GM23338 (cell line): ENCODE measurements at regions not wholly inside any gene's neighbourhood (a gene's known extent, or its start where the extent isn't known, plus 50 kb on each side); places are given as distances from the start of the nearest gene placed in this dataset.

Source experiments
- ATAC-seq: fragments of 200-7000 bp; cut with Tn5 transposase; 3 replicates; pipeline ENCODE4 v1.9.1; 2020
- DNase-seq: peaks from one replicate; pipeline ENCODE4 v3.0.0-alpha.2; 2015; ENCODE audit warnings: low spot score
- H2AFZ ChIP-seq: fragments of 200-600 bp; sonication (generic); 2 replicates; pipeline ENCODE4 v1.8.0; 2016; ENCODE audit warnings: antibody characterized with exemption, mild to moderate bottlenecking, moderate library complexity
- H3F3A ChIP-seq: fragments of 200-600 bp; sonication (generic); replicated peaks from 2 replicates; pipeline ENCODE4 v1.8.0; 2017; ENCODE audit warnings: antibody characterized with exemption, mixed run types, low read depth
- H3K27ac ChIP-seq: fragments of 200-600 bp; sonication (generic); 2 replicates; pipeline ENCODE4 v1.6.1; 2016; ENCODE audit warnings: low read depth
- H3K27me3 ChIP-seq: fragments of 200-600 bp; sonication (generic); 2 replicates; pipeline ENCODE4 v1.8.0; 2016; ENCODE audit warnings: mild to moderate bottlenecking, mixed run types, moderate library complexity; ENCODE audit not compliant: insufficient read depth
- H3K36me3 ChIP-seq: fragments of 200-600 bp; sonication (generic); 2 replicates; pipeline ENCODE4 v1.8.0; 2016; ENCODE audit warnings: mild to moderate bottlenecking; ENCODE audit not compliant: insufficient read depth
- H3K4me1 ChIP-seq: fragments of 200-600 bp; sonication (generic); 2 replicates; pipeline ENCODE4 v1.8.0; 2016; ENCODE audit warnings: mild to moderate bottlenecking, moderate library complexity; ENCODE audit not compliant: insufficient read depth
- H3K4me2 ChIP-seq: fragments of 200-600 bp; sonication (generic); 2 replicates; pipeline ENCODE4 v1.7.1; 2017; ENCODE audit warnings: mixed run types
- H3K4me3 ChIP-seq: fragments of 200-600 bp; sonication (generic); 2 replicates; pipeline ENCODE4 v1.6.1; 2016; ENCODE audit warnings: mixed run types
- H3K79me2 ChIP-seq: fragments of 200-600 bp; sonication (generic); replicated peaks from 2 replicates; pipeline ENCODE4 v1.8.0; 2017; ENCODE audit warnings: mild to moderate bottlenecking; ENCODE audit not compliant: insufficient read depth
- H3K9me2 ChIP-seq: fragments of 200-600 bp; sonication (generic); 2 replicates; pipeline ENCODE4 v1.8.0; 2017; ENCODE audit not compliant: insufficient read depth
- H4K20me1 ChIP-seq: fragments of 200-600 bp; sonication (generic); replicated peaks from 2 replicates; pipeline ENCODE4 v1.8.0; 2017; ENCODE audit warnings: mild to moderate bottlenecking; ENCODE audit not compliant: insufficient read depth
- H3K27ac Mint-ChIP-seq: 2 replicates; pipeline ENCODE4 v1.8.0; 2020; ENCODE audit warnings: inconsistent platforms, mild to moderate bottlenecking, moderate library complexity, mixed read lengths
- H3K27me3 Mint-ChIP-seq: 3 replicates; pipeline ENCODE4 v1.8.0; 2022; ENCODE audit warnings: low read depth, mild to moderate bottlenecking, moderate library complexity, mixed read lengths, inconsistent platforms; ENCODE audit not compliant: insufficient read depth, poor library complexity
- H3K36me3 Mint-ChIP-seq: 3 replicates; pipeline ENCODE4 v1.8.0; 2021; ENCODE audit warnings: low read depth, mild to moderate bottlenecking, inconsistent platforms, moderate library complexity, mixed read lengths
- H3K4me1 Mint-ChIP-seq: 3 replicates; pipeline ENCODE4 v1.8.0; 2020; ENCODE audit warnings: mild to moderate bottlenecking, inconsistent platforms, mixed read lengths
- H3K4me3 Mint-ChIP-seq: 3 replicates; pipeline ENCODE4 v1.8.0; 2021; ENCODE audit warnings: moderate library complexity, mild to moderate bottlenecking, inconsistent platforms, mixed read lengths
- H3K9me3 Mint-ChIP-seq: 3 replicates; pipeline ENCODE4 v1.8.0; 2020; ENCODE audit warnings: moderate library complexity, mild to moderate bottlenecking, inconsistent platforms, mixed read lengths
- CREB1 ChIP-seq: fragments of 250-450 bp; sonication (Bioruptor Pico); IDR thresholded peaks from 2 replicates; pipeline ENCODE4 v1.5.0; 2020; ENCODE audit warnings: low read depth, mild to moderate bottlenecking, moderate library complexity
- EZH2phosphoT487 ChIP-seq: fragments of 200-600 bp; sonication (generic); IDR thresholded peaks from one replicate; pipeline ENCODE4 v1.8.1; 2018; ENCODE audit warnings: antibody characterized with exemption; ENCODE audit not compliant: unreplicated experiment
- NANOG ChIP-seq: IDR thresholded peaks from 2 replicates; pipeline ENCODE4 v1.6.1; 2016; ENCODE audit warnings: antibody characterized with exemption, borderline replicate concordance
- POLR2AphosphoS5 ChIP-seq: IDR thresholded peaks from 2 replicates; pipeline ENCODE4 v1.6.1; 2016; ENCODE audit warnings: antibody characterized with exemption, low read depth
- STAT1 ChIP-seq: IDR thresholded peaks from one replicate; pipeline ENCODE4 v1.6.1; 2016; ENCODE audit warnings: antibody characterized with exemption; ENCODE audit not compliant: unreplicated experiment
- TF ChIP-seq, protein P1 (sequence below): IDR thresholded peaks from 2 replicates; pipeline ENCODE4 v1.6.1; 2016; ENCODE audit warnings: antibody characterized with exemption
- TF ChIP-seq, protein P2 (sequence below): fragments of 250-450 bp; sonication (Bioruptor Pico); IDR thresholded peaks from 2 replicates; pipeline ENCODE4 v1.5.0; 2020; ENCODE audit warnings: mild to moderate bottlenecking, moderate library complexity

DNA sequence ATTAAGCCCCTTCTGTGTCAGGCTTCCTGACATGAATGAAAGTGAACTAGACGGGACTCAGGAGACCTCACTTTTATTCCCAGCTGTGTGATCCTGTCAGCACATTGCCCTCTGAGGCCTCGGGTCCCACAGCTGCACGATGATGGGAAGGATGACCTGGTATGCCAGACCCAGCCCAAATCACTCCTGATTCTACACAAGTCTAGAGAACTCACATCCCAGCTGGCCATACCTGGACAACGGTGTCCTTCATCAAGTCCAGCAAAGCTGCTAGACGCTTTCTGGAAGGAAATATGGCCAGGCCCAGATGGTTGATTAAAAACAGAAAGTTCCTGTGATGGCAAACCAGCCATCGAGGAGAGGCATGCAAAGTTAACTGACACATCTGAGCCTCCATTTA is 118.0 kb upstream of the FSTL4 start:
- no peaks in the 10 kb centered on the region for H3K27me3 ChIP-seq
- H3K4me2 ChIP-seq = no peak overlapping the region
- Mint-ChIP-seq H3K36me3 (no peaks in the 10 kb centered on the region), H3K9me3 (peaks cover 12% of the 10 kb centered on the region), H3K27me3 (peaks cover 2% of the 10 kb centered on the region), H3K4me1 (no peaks in the 10 kb centered on the region), H3K4me3 (no peak overlapping the region), H3K27ac (no peak overlapping the region)
- no peak overlapping the region for H3K27ac ChIP-seq
- no peaks in the 10 kb centered on the region for H3K79me2 ChIP-seq
- no peaks in the 10 kb centered on the region for H3F3A ChIP-seq
- DNase-seq (no peak), ATAC-seq (no peak)
- H4K20me1 ChIP-seq = no peaks in the 10 kb centered on the region
- no peaks in the 10 kb centered on the region for H3K4me1 ChIP-seq
- peaks cover 14% of the 10 kb centered on the region for H3K9me2 ChIP-seq
- no peak overlapping the region for H3K4me3 ChIP-seq
- H3K36me3 ChIP-seq = no peaks in the 10 kb centered on the region
- TF ChIP-seq EZH2phosphoT487 = no peak
- no peak overlapping the region for H2AFZ ChIP-seq

DNA sequence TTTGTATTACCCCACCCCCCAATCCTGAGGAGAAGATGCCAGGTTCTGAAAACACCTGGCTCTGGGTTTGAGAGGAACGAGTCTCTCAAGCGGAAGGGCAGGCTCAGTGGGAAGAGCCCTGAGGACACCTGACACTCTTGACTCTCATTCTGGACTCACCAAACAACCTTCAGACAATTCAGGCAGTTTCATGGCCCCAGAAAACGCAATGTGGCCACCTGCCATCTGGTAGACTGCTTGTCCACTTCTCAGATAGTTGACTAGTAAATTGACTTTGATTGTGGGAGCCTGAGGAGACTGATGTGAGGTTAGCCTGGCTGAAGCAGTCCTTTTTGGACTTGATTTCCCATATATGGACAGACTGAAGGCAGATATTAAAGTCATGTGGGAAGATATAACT is 117.5 kb upstream of the FSTL4 start:
- Histone ChIP-seq H4K20me1 (no peaks in the 10 kb centered on the region), H3K4me1 (no peaks in the 10 kb centered on the region), H3F3A (no peaks in the 10 kb centered on the region), H3K27me3 (no peaks in the 10 kb centered on the region), H3K27ac (no peak overlapping the region), H3K79me2 (no peaks in the 10 kb centered on the region), H3K4me2 (no peak overlapping the region), H3K4me3 (no peak overlapping the region), H3K9me2 (peaks cover 17% of the 10 kb centered on the region), H3K36me3 (no peaks in the 10 kb centered on the region), H2AFZ (no peak overlapping the region)
- no peak overlapping the region for H3K4me3 Mint-ChIP-seq
- TF ChIP-seq POLR2AphosphoS5 = no peak
- no peak overlapping the region for H3K27ac Mint-ChIP-seq
- DNase-seq = no peak
- peaks cover 2% of the 10 kb centered on the region for H3K27me3 Mint-ChIP-seq
- no peaks in the 10 kb centered on the region for H3K4me1 Mint-ChIP-seq
- peaks cover 12% of the 10 kb centered on the region for H3K9me3 Mint-ChIP-seq
- H3K36me3 Mint-ChIP-seq = no peaks in the 10 kb centered on the region
- no peak for ATAC-seq

DNA sequence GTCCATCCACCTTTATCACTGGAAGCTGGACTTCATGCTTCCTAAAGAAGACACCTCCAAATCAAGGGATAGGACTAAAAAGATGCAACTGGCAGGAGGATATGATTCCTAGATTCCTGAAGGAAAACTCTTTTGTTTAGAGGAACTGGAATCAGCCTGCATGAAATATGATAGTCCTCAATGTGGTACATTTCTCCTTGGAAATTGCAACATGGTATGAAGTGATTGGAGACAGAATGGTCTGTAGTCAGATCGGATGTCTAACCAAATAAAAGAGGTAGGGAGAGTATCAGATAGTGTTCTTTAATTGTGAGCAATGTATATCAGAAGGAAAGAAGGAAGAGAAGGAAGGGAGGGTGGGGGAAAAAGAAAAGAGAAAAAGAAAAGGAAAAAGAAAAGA is 116.1 kb upstream of the FSTL4 start:
- ATAC-seq = no peak
- no peak overlapping the region for H3K4me2 ChIP-seq
- H3K36me3 Mint-ChIP-seq = no peaks in the 10 kb centered on the region
- no peaks in the 10 kb centered on the region for H3K79me2 ChIP-seq
- H3K27ac Mint-ChIP-seq = no peak overlapping the region
- no peak overlapping the region for H3K4me3 Mint-ChIP-seq
- peaks cover 16% of the 10 kb centered on the region for H3K9me2 ChIP-seq
- no peaks in the 10 kb centered on the region for H3K4me1 ChIP-seq
- no peak for TF ChIP-seq EZH2phosphoT487
- no peak for TF ChIP-seq CREB1 (CRISPR knock-in tag)
- no peak for TF ChIP-seq STAT1
- TF ChIP-seq, protein P1, sequence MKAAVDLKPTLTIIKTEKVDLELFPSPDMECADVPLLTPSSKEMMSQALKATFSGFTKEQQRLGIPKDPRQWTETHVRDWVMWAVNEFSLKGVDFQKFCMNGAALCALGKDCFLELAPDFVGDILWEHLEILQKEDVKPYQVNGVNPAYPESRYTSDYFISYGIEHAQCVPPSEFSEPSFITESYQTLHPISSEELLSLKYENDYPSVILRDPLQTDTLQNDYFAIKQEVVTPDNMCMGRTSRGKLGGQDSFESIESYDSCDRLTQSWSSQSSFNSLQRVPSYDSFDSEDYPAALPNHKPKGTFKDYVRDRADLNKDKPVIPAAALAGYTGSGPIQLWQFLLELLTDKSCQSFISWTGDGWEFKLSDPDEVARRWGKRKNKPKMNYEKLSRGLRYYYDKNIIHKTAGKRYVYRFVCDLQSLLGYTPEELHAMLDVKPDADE = no peak
- TF ChIP-seq, protein P2, sequence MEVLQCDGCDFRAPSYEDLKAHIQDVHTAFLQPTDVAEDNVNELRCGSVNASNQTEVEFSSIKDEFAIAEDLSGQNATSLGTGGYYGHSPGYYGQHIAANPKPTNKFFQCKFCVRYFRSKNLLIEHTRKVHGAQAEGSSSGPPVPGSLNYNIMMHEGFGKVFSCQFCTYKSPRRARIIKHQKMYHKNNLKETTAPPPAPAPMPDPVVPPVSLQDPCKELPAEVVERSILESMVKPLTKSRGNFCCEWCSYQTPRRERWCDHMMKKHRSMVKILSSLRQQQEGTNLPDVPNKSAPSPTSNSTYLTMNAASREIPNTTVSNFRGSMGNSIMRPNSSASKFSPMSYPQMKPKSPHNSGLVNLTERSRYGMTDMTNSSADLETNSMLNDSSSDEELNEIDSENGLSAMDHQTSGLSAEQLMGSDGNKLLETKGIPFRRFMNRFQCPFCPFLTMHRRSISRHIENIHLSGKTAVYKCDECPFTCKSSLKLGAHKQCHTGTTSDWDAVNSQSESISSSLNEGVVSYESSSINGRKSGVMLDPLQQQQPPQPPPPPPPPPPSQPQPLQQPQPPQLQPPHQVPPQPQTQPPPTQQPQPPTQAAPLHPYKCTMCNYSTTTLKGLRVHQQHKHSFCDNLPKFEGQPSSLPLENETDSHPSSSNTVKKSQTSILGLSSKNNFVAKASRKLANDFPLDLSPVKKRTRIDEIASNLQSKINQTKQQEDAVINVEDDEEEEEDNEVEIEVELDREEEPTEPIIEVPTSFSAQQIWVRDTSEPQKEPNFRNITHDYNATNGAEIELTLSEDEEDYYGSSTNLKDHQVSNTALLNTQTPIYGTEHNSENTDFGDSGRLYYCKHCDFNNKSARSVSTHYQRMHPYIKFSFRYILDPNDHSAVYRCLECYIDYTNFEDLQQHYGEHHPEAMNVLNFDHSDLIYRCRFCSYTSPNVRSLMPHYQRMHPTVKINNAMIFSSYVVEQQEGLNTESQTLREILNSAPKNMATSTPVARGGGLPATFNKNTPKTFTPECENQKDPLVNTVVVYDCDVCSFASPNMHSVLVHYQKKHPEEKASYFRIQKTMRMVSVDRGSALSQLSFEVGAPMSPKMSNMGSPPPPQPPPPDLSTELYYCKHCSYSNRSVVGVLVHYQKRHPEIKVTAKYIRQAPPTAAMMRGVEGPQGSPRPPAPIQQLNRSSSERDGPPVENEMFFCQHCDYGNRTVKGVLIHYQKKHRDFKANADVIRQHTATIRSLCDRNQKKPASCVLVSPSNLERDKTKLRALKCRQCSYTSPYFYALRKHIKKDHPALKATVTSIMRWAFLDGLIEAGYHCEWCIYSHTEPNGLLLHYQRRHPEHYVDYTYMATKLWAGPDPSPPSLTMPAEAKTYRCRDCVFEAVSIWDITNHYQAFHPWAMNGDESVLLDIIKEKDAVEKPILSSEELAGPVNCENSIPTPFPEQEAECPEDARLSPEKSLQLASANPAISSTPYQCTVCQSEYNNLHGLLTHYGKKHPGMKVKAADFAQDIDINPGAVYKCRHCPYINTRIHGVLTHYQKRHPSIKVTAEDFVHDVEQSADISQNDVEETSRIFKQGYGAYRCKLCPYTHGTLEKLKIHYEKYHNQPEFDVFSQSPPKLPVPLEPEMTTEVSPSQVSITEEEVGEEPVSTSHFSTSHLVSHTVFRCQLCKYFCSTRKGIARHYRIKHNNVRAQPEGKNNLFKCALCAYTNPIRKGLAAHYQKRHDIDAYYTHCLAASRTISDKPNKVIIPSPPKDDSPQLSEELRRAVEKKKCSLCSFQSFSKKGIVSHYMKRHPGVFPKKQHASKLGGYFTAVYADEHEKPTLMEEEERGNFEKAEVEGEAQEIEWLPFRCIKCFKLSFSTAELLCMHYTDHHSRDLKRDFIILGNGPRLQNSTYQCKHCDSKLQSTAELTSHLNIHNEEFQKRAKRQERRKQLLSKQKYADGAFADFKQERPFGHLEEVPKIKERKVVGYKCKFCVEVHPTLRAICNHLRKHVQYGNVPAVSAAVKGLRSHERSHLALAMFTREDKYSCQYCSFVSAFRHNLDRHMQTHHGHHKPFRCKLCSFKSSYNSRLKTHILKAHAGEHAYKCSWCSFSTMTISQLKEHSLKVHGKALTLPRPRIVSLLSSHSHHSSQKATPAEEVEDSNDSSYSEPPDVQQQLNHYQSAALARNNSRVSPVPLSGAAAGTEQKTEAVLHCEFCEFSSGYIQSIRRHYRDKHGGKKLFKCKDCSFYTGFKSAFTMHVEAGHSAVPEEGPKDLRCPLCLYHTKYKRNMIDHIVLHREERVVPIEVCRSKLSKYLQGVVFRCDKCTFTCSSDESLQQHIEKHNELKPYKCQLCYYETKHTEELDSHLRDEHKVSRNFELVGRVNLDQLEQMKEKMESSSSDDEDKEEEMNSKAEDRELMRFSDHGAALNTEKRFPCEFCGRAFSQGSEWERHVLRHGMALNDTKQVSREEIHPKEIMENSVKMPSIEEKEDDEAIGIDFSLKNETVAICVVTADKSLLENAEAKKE (CRISPR knock-in tag) = no peak
- no peak for TF ChIP-seq NANOG
- H3K27ac ChIP-seq = no peak overlapping the region
- H3K4me1 Mint-ChIP-seq = no peaks in the 10 kb centered on the region
- peaks cover 12% of the 10 kb centered on the region for H3K9me3 Mint-ChIP-seq
- H2AFZ ChIP-seq = no peak overlapping the region
- H4K20me1 ChIP-seq = no peaks in the 10 kb centered on the region
- no peaks in the 10 kb centered on the region for H3F3A ChIP-seq
- no peak for DNase-seq
- no peaks in the 10 kb centered on the region for H3K27me3 ChIP-seq
- H3K4me3 ChIP-seq = no peak overlapping the region
- no peaks in the 10 kb centered on the region for H3K36me3 ChIP-seq
- peaks cover 2% of the 10 kb centered on the region for H3K27me3 Mint-ChIP-seq
